NAMALWA (cell line): ENCODE measurements at regions not wholly inside any gene's neighbourhood (a gene's known extent, or its start where the extent isn't known, plus 50 kb on each side); places are given as distances from the start of the nearest gene placed in this dataset.
A peak's percentile ranks its signal among the peaks of the same experiment; 100 is the strongest.

Experiments used
- DNase-seq: peaks from one replicate; pipeline ENCODE4 v3.0.0-alpha.2; 2015; ENCODE audit warnings: low spot score

DNA sequence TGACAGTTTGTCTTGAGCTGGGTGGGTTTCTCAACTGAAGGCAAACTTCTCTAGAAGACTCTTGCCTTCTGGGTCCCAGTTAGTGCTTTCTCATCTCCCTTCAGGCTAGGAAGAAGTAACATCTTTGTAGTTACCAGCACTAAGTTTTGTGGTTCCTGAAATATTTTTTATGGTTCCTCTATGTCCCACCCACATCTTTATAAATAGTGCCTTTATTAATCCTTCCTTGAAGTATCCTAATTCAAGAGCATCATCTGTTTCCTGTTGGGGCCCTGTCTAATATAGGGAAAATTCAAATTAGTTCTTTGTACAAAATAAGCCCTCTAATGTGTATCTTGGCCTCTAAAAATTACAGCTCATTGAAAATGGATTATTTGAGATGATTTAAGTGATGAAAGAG, 147.4 kb upstream of the MAOA start:
- no peak for DNase-seq

DNA sequence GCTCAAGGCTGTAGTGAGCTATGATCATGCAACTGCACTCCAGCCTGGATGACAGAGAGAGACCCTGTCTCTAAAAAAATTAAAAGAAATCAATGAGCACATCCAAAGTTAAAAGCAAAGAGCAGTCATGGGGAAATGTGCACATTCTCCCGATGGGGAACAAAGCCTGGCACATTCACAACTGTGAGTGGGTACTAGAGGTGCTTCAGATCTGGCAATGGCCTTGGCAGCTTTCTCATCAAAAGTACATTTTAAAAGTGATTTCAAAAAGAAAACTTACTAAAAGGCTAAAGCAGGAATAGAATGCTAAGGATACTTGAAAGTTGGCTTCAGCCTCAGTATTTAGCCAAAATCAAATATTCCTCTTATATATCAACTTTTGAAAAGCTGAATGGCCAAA, 145.9 kb upstream of the MAOA start:
- no peak for DNase-seq

DNA sequence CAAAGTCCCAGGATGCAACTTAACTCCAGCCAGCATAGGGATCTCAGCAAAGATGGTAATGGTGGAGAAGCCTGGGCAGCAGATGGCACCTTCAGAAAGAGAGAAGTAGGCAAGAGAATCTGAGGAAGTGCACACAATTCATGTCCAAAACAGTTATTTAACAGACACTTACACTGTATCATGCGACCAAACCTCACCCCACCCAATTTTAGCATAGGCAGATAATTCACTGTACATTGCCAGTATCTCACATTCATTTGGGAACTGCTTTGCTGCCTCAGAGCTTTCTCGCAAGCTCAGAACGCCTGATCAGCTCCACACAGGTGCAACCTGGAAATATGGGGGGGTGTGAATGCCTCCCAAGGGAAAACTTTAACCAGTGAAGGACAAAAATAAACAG, 143.0 kb upstream of the MAOA start:
- no peak for DNase-seq

DNA sequence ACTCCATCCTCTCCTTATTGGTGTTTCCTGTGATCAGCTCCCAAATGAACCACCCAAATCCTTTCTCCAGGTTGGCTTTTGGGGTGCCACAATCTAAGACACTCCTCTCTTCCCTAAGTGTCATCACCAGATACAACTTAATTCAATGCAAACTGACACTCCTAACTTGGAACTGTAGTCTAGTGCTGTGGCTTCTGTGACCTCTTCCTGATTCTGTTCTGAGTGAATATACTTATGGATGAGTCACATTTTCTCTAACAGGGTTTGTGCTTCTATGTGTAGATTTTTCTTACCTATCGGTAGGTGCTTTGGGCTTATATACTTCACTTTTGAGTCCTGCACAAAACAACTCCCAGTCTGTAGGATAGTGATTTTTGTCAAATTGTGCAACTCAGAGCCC, 141.3 kb upstream of the MAOA start:
- DNase-seq = no peak

DNA sequence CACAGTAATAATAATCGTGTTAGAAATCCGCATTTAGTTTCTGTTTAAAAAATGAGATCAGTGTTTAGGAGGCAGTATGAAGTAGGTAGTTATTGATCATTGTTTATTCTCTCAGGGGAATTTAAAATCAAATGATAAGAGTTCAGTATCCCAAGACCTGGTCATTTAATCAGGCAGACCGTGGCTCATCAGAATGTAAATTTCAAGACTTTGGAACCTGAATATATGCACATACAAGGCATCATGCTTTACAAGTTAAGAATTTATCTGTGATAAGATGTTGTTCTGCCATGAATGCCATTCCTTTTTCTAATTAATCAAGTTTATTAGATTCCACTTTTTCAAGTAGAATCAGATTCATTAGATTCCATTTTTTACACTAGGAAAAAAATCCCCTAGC, 133.5 kb upstream of the MAOA start:
- no peak for DNase-seq

DNA sequence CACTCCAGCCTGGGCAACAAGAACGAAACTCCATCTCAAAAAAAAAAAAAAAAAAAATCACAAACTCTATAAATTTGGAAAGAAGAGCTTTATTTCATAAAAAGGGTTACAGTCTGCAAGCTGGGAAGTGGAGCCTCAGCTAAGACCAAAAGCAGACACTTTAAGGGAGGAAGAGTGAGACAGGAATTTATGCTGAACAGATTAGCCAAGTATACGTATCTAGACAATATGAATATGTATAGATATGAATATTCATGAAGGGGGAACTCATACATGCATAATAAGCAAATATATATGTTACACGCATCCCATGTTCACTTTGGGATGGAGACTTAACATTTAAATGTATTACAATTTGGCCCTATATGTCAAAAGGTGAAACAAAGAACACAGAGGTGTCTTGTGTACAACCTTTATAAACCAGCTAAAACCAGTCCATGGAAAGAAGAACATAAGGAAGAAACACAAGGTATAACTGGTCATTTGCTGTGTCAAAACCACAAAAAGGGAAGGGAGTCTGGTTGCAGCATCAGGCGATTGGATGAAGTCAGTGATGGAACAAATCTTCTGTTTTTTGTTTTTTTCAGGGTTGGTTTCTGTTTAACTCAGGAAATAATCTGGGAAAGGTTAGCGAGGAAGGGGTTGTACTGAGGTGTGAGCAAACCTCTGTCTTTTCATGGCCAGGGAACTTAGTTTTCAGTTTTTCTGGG, 130.0 kb upstream of the MAOA start:
- DNase-seq = no peak

DNA sequence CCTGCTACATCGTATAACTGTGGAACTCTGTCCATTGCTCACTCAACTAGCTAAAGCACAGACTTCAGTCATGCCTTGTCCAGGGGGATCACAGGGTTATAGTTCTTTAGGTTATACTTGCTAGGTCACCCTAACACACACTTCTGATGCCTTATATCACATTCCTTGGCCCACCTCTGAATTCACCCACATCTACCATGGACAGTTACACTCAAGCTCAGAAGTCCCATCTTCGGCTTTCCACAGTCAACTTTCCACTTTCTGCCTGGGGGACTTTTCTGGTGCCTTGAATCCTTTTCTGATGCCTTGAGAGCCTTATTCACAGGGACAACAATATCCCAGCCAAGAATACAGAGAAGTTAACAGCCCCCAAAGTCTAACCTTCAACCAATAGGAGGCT, 129.2 kb upstream of the MAOA start:
- DNase-seq = no peak

DNA sequence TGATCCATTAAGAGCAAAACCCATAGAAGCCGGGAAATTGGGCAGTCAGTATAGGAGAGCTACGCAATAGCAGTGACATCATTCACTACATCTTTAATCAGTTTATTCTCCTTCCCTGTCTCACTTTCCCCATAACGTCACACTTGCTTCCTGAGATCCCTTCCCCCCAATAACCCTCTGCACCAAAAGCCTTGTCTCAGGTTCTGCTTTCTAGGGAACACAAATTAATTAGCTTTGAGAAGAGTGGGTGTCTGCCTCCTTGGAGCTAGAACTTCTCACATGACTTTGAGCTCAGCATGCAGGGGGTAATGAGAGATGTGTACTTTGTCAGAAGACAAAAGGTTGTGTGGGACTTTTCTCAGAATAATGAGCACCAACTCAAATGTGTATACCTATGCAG, 128.3 kb upstream of the MAOA start:
- DNase-seq = no peak

DNA sequence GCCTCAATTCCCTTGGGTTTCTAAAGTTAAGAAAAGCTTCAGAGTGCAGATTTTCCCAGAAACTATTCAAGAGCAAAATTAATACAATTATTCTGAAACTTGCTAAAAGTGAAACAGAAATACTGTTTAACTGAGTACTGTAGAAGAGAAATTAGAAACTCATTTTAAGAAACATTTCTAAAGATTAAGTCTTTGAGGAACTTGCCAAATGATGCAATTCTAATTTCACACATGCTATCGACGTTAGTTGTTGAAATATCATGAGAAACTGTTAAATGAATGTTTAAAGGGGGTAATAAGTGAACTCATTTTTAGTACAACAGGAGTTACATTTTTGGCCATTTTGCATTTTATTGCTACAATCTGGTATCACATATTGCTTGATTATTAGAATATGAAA, 125.3 kb upstream of the MAOA start:
- no peak for DNase-seq

DNA sequence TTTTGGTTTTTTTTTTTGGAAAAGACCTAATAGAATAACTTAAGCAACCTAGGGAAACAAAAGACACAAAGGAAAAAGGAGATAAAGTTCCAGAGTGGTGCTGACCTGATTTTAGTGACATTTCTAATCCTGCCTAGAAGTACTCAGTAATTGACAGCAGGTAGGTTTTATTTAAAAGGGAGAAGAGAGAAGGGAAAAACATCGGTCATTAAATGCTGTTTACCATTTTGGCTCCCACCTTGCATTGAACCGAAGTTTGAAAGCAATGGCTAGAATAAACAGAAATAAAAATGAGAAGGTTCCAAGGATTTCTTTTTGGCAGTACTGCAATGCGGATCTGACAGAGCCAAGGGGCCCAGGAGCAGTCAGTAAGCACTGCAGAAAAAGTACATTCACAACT, 115.8 kb upstream of the MAOA start:
- DNase-seq = no peak

DNA sequence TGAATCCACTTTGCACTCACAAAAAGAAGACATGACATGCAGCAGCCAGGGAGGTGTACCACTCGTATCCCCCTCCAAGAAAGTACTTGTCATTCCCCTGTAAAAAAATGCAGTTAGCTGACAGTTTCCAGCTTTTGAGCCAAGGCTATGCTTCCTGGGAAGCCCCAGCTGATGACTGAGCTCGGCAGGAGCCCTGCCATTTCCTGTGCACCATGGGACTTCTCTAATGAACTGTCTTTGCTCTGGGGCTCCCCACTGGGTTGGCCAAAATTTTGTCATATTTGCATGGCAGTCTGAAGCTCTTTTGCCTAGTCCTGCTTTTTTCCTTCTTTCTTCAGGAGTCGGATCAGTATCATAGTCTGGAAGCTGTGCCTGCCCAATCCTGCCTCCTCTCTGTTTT, 104.5 kb upstream of the MAOA start:
- no peak for DNase-seq

DNA sequence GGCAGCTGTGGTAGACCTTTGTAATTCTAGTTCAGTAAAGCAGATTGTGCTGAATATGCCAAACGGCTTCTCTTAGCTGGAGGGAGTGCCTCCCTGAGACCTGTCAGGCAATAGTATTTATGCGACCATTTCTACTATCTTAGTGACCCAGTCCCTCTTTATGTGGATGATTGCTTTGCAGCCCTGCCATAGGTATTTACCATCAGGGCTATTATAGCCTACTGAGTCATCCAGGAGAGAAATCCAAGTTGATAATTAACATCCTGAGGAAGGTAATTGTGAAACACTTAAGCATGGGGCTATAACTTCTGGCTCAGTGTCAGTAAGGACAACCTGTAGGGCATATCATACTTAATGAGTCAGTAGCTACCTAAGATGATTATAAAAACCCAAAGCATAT, 103.9 kb upstream of the MAOA start:
- no peak for DNase-seq

DNA sequence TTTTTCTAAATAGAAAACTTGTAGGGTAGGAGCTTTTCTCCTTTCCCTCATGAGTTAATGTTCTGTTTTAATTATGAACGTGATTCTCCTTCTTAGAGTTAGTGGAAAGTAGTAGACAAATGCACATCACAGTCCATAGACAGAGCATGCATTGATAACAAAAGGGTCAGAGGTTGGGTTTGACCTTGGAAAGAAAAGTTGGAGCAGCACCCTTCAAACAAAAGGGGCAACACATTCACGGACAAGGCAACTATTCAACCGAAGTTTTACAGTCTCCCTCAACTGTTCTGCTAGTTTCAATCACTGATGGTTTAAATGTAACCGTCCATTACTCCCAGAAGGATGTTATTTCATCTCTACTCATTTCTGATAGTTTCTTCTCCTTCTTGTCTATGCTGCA, 103.4 kb upstream of the MAOA start:
- DNase-seq = no peak

DNA sequence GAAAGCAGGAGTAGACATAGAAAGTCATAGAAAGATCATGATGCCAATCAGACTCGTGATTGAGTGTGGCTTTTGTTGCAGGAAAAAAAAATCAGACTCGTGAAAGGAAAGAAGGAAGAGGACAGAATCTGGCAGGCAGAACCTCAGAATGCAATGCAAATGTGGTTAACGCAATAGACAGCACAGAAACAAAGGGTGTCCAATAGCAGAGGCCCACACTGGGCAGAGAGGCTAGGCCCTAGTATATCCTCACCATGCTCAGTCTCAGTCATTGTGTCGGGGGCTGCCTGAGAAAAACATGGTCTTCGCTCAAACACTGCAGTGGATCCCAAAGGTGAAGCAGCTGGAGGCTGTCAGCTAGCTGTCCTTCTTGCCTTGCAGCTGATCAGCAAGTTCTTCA, 102.8 kb upstream of the MAOA start:
- no peak for DNase-seq

DNA sequence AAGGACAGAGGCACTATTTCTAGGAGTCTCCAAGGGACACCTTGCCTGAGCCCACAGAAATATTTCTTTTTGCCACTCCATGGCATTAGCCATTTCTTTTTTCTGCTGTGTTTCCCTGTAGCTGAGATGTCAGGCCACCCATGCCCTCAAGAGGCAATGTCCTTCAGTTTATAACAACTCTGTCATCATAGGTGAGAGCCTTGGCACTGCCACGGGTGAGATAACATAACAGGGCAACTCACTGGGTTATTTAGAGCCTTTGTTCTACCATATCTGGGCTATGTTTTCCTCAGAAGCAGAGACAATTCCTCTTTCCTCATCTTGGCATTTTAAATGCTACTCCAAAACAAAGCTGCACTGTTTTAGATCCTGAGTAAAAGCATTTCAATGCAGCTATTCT, 99.9 kb upstream of the MAOA start:
- no peak for DNase-seq

DNA sequence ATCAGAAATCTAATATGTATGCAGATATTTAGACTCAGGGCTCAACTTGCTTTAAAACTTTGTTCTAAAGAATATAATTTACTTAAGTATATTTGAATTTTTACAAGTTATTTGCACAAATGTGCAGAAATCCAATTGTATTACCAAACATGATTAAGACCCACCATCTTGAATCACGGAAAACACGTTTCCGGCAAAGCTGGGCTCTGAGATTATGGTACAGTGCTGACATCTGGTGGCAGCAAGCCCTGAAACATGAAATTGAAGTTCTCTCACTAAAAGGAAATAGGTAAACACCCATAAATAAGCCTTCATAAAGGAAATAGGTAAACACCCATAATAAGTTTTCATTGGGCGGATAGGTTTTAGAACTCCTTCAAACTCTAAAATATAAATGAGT, 98.3 kb upstream of the MAOA start:
- DNase-seq = peak; percentile 74

DNA sequence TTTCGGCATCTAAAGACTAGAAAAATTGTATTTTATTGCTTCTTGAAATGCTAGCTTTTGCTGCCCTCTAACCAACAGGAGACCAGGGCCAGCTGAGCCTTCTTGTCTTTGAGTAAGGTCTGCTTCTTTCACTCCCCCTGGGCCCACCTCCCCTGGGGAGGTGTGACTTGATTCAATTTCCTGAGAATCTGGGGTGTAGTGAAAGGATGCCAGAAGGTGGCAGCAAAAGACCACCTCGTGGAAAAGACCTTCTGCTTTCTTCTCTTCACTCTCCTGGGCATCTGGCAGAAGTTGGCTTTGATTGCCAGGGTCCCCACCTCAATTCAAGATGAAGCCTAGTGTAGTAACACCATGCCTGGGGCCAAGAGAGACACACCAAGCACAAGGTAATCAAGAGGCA, 96.5 kb upstream of the MAOA start:
- peak; percentile 65 for DNase-seq

DNA sequence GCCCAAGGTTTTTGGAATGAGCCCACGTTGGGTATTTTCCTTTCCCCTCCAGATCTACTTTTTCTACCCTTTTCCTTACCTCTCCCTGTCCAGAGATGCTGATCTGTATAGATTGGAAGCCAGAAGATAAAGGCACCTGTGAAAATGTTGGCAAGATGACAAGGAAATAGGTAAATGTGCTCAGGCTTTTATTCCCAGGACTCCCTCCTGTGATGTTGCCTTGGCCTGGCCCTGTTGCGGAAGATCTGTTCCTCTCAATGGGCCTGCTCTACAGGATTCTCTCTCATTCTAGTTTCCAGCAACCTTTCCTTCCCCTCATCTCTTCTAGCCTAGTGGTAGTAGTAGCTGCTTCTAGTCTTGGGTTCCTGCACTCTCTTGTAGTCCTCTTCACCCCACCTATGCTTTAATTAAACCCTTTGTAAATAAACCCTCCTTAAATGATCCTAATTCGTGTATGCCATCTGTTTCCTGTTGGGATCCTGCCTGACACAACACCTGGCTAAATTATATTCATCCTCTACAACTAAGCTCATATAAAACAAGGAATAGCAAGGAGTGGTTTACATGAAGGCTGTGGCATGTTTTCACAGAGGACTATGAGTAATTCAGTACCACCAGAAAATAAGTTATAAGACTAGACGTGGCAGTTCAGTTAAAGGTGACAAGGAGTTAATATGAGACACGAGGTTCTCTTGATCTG, 95.7 kb upstream of the MAOA start:
- DNase-seq = no peak

DNA sequence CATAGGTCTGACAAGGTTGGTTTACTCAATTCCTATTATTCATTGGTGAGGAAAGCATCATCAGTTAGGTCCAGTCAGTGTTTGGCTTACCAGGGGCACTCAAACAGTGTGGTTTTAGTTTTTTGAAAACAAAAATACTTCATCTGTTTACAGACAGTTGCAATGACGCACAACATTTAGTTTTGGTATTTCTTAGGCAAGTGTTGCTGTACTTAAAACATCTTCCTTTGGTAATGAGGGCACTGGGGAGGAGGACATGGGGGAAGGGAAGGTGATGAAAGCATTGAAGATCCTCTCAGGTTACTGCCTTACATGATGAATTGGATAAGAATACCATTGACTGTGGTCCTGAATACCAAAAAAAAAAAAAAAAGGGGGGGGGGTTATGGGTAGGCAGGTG, 93.7 kb upstream of the MAOA start:
- no peak for DNase-seq

DNA sequence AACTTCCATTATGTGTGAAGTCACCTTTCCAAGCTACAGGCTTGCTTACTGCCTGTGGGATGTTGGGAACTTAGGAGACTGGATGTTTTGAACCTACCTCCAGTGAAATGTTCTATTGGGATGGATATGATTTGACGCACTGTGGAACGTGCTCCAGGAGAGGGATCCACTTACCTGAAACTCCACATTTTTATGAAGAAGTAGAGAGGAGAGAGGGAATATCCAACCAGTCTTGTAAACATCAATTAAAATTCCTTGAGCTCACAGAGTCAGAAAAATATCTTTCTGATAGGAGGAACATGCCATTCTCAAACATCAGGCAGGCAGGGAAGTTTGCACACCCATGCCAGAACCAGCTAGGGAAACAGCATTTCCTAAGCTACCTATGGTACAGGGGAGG, 91.1 kb upstream of the MAOA start:
- DNase-seq = no peak

DNA sequence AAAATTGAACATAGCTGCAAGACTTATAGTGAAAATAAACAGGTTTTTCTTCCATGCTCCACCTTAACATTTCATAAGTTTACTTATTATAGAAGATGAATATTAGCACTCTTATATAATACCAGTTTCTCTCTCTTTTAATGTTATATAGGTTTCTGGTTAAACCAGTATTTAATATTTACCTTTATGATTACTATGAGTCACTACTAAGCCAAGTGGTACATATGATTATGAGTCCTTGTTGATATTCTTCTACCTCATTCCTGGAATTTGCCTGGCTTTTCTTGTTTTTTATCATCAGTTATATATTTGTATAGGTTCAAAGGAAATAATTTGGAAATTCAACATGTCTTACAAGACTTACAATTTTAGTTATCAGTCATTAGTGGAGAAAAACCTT, 89.9 kb upstream of the MAOA start:
- no peak for DNase-seq

DNA sequence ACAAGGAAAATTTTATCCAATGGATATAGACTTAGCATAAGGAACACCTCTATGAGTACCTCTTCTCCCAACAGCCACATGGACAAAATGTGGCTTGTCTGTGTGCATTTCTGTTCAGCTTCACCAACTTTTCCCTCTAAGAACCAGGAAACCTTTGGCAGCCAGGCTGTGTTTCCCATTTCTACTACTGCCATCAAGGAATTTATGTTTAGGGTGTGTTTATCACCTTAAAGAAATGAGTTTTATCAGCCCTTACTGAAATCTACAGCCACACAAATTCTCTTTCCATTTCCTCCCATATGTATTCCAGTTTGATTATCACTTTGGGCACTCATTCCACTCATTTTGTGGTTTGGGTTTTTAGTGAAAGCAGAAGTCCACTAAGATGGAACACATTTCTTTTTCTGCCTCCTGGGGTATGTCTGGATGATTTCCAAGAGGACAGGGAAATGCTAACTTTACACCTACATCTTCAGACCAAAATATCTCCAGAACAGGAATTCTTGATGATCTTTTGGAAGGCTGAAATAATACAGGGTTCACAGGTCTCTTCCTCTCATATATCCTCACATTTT, 82.6 kb upstream of the MAOA start:
- DNase-seq = no peak

DNA sequence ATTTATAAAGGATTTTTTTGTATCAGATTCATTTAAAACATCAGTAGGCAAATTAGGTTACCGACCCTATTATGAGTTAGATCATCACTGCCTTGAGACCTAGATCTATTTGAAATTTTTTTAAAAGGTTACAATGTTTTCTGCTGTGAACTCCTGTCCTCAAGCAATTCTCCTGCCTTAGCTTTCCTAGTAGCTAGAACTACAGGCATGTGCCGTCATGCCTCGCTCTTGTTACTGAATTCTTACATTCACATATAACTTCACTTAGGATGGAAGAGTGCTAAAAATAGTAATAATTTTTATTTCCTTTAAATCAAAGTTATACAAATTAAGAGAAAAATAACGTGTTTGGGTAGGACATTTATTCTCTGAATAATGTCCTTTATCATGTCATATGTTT, 75.5 kb upstream of the MAOA start:
- DNase-seq = no peak

DNA sequence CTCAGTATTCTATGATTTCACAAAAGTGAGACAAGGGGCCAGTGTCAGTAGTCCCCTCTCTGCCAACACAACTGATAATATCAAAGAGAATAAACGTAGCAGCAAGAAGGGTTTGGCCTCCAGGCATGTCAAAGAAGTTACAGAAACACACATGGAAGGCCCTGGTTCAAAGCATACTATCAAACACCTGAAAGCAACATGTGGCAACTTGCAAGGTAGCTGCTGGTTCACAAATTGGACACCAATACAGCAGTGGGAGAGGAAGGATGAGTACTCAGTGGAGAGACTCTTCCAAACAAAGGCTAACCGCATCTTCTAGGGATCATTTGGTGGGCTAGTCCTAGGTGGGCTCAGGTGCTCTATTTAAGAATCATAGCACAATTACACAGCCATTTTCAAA, 74.9 kb upstream of the MAOA start:
- DNase-seq = no peak
